Endothelial cell (in vitro differentiated cells): ENCODE measurements at regions not wholly inside any gene's neighbourhood (a gene's known extent, or its start where the extent isn't known, plus 50 kb on each side); places are given as distances from the start of the nearest gene placed in this dataset.

Experiments used
- DNase-seq: peaks from one replicate; pipeline ENCODE4 v3.0.0; 2021; ENCODE audit warnings: low spot score
- H3K27ac Mint-ChIP-seq: one replicate; pipeline ENCODE4 v1.8.0; 2021; ENCODE audit warnings: mixed read lengths, inconsistent platforms; ENCODE audit not compliant: unreplicated experiment
- H3K27me3 Mint-ChIP-seq: one replicate; pipeline ENCODE4 v1.8.0; 2021; ENCODE audit warnings: mild to moderate bottlenecking, moderate library complexity, mixed read lengths, inconsistent platforms; ENCODE audit not compliant: unreplicated experiment
- H3K36me3 Mint-ChIP-seq: one replicate; pipeline ENCODE4 v1.8.0; 2021; ENCODE audit warnings: mild to moderate bottlenecking, low read depth, mixed read lengths, inconsistent platforms; ENCODE audit not compliant: unreplicated experiment
- H3K4me1 Mint-ChIP-seq: one replicate; pipeline ENCODE4 v1.8.0; 2021; ENCODE audit warnings: mild to moderate bottlenecking, mixed read lengths, inconsistent platforms; ENCODE audit not compliant: unreplicated experiment
- H3K4me3 Mint-ChIP-seq: one replicate; pipeline ENCODE4 v1.8.0; 2021; ENCODE audit warnings: mild to moderate bottlenecking, mixed read lengths, inconsistent platforms; ENCODE audit not compliant: unreplicated experiment
- H3K9me3 Mint-ChIP-seq: one replicate; pipeline ENCODE4 v1.8.0; 2021; ENCODE audit warnings: mixed read lengths, inconsistent platforms; ENCODE audit not compliant: unreplicated experiment
- CTCF ChIP-seq: fragments of 200-600 bp; sonication (generic); IDR thresholded peaks from one replicate; pipeline ENCODE4 v1.5.0; 2021; ENCODE audit warnings: antibody characterized with exemption; ENCODE audit not compliant: unreplicated experiment

- no peaks in the 10 kb centered on the region for H3K9me3 Mint-ChIP-seq
- H3K27ac Mint-ChIP-seq, result no peak overlapping the region
- TF ChIP-seq CTCF, result no peak
- DNase-seq, result no peak
- peaks cover 3% of the 10 kb centered on the region for H3K36me3 Mint-ChIP-seq
- H3K4me3 Mint-ChIP-seq, result no peak overlapping the region
- H3K4me1 Mint-ChIP-seq, result peaks cover 12% of the 10 kb centered on the region
- H3K27me3 Mint-ChIP-seq, result peaks cover 6% of the 10 kb centered on the region
Observed at GRCh38 chr11:69382131-69383128, 88.5 kb downstream of the MYEOV start.

DNA sequence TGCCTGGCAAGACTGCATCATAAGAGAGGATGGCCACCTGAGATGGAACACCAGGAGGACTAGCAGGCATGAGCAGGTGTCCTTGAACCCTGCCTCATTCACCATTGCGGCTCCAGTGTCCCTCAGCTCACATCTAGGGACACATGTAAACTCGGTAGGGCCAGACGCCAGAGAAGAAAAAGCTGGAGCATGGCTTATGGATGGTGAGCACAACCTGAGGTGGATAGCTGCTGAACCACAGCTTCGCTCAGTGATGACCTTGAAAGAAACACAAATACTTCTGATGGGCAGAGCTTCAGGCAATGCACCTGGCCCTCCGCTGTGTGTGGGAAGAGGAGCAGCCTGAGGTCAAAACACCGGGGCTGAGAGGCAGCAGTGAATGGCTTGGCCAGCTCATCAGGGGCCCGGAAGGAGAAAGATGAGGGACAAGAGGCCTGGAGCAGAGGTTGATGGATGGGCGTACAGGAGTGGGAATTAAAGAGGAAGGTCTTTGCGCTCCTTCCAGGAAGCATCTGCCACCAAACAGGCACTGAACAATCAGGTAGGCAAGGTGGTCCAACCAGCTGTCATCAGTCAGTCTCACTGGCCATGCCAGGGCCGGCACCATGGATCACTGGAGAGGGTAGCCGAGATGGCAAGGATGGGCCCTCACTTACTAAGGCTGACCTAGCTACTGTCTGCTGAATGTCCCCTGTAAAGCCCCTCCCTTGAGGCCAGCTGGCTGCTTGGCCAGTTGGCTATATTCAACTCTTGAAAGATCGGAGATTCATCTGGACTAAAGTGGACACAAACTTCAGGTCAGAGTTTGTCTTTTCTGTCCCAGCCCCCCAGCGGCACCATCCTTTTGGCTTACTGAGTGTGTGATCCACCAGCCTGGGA, 89.7 kb downstream of the MYEOV start:
- TF ChIP-seq CTCF, result no peak
- Mint-ChIP-seq H3K4me1 (peaks cover 14% of the 10 kb centered on the region), H3K9me3 (peaks cover under 1% of the 10 kb centered on the region), H3K36me3 (peaks cover 6% of the 10 kb centered on the region), H3K4me3 (no peak overlapping the region), H3K27me3 (peaks cover 5% of the 10 kb centered on the region), H3K27ac (no peak overlapping the region)
- DNase-seq, result no peak

DNA sequence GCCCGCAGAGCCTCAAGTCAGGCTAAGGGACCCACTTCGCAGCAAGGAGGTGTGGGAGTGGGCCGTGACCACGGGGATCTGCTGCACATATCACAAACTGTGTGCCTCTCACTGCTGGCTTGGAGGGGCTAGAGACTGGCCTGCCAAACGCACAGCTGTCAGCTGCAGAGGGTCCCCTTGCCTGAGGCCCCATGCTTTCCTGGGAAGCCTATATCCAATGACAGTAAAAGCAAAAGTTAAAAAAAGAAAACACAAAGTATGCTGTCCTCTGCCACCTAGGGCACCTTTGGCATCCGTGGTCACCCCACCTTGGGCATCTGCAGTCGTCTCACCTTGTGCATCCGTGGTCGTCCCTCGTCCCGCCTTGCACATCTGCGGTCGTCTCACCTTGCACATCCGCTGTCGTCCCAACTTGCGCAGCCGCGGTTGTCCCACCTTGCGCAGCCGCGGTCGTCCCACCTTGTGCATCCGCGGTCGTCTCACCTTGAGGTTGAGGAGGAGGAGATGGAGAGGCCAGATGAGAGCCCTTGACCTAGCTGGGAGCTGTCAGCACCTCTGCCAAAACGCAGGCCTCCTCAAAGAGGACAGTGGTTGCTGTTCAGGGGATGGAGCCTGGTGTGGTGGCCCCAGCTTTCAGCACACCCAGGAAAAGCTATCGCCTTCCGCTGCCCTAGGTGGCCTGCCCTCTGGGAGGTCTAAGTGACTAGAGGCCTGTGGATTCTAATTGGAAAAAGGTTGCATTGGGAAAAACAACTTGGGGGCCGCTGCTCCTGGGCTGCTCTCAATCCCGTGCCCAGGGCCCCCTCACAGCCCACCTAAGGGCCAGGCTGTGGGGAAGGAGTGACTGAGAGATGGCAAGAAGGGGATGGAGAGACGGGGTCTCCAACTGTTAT, 90.5 kb downstream of the MYEOV start:
- H3K9me3 Mint-ChIP-seq, result peaks cover 4% of the 10 kb centered on the region
- peaks cover 6% of the 10 kb centered on the region for H3K27me3 Mint-ChIP-seq
- H3K27ac Mint-ChIP-seq, result no peak overlapping the region
- TF ChIP-seq CTCF, result no peak
- no peak overlapping the region for H3K4me3 Mint-ChIP-seq
- no peak for DNase-seq
- peaks cover 6% of the 10 kb centered on the region for H3K36me3 Mint-ChIP-seq
- H3K4me1 Mint-ChIP-seq, result peaks cover 14% of the 10 kb centered on the region

DNA sequence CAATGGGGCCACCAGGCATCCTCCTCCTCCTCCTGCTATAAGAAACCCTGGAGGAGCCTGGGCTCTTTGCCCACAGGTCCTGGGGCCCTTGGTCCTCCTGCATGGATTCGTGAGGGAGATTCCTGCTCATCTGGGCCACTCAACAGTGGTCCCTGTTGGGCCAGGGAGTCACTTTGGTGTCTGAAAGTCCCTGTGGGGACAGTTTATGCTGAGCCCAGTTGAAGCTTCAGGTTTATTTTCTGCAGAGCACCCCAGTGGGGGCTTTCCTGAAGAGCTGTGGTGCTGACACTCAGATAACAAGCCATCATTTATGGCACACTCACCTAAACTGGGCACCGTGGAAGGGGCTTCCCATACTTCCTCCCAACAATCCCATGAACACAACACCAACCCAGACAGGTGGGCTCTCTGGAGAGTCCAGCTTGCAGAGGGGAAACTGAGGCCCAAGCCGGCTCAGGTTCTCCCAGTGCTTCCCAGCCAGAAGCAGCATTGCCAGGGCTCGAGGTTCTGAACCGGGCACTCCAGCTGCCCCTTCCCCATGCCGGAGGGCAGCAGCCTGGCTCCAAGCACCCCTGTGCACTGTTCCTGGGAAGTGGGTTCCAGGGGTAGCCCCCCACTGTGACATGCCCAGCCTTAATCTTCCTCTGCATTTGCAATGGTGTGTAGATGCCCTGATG, 91.3 kb downstream of the MYEOV start:
- DNase-seq, result no peak
- H3K27ac Mint-ChIP-seq, result no peak overlapping the region
- peaks cover 6% of the 10 kb centered on the region for H3K36me3 Mint-ChIP-seq
- no peak for TF ChIP-seq CTCF
- peaks cover 4% of the 10 kb centered on the region for H3K9me3 Mint-ChIP-seq
- H3K4me1 Mint-ChIP-seq, result peaks cover 14% of the 10 kb centered on the region
- peaks cover 6% of the 10 kb centered on the region for H3K27me3 Mint-ChIP-seq
- no peak overlapping the region for H3K4me3 Mint-ChIP-seq
